ENCODE measurements at regions not wholly inside any gene's neighbourhood (a gene's known extent, or its start where the extent isn't known, plus 50 kb on each side); places are given as distances from the start of the nearest gene placed in this dataset.

DNA sequence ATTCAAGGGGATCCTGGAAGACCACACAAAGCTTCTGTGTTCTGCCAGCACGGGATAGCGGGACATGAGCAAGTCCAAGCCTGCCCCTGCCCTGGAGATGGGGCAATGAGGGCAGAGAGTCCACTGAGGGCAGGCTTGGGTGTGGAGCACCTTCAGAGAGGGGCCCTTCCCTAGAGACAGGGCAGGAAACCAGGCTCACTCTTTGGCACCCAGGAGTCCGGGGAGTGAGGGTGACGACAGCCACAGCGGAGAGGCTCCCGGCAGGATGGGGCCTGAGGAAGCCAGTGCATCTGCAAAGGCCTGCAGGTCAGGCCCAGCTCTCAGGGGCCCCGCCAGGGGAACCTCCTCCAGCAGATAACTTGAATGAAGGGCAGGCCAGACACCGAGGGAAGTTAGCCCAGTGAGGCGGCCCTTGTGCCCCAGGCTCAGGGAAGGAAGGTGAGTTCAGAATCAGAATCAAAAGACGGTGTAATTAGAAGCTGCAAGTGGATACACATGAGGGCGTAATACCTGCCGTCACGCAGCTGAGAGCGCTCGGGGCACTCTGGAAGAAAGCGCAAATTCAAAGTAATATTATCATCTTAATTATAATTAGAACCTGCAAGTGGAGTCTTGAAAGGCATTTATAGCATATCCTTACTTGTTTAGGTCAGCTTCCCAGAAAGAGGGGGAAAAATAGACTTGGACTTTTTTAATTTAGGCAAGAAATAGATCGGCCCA, 142.6 kb upstream of the LGALSL start:
- H3K4me3 ChIP-seq (ENCODE audit: extremely low read depth in 1 of 4, insufficient read depth in 2 of 4, low read depth in 3 of 4, low read length in 4 of 4): no peak overlapping the region
- no peak overlapping the region for H2BK20ac ChIP-seq (ENCODE audit: low read length)
- no peak overlapping the region for H3K23ac ChIP-seq (ENCODE audit: insufficient read length)
- no peak overlapping the region for H4K91ac ChIP-seq (replicated peaks; ENCODE audit: insufficient read length, low read length)
- no peak overlapping the region for H3K27ac ChIP-seq (ENCODE audit: low read depth, low read length)
- peaks cover 3 to 10% (median 8%) of the 10 kb centered on the region in 4 experiments; a peak in 5 of 7 replicates for H3K4me1 ChIP-seq (replicated peaks in 1 of 4; ENCODE audit: control insufficient read depth in 3 of 4, insufficient read depth in 4 of 4, low read length in 3 of 4)
- no peak overlapping the region for H3K4me2 ChIP-seq (ENCODE audit: insufficient read depth in 1 of 2, low read depth in 2 of 2, low read length in 2 of 2)
- H2BK12ac ChIP-seq (ENCODE audit: low read depth, low read length): peak overlapping the region; percentile 30; the same call in 1 of the 2 replicates
- peak overlapping the region; percentile 57; the same call in 1 of the 2 replicates for H3K18ac ChIP-seq (ENCODE audit: extremely low read depth, low read length)
- FAIRE-seq (no peak), DNase-seq (ENCODE audit: low read depth in 1 of 2, low spot score in 2 of 2) (peak in 1 of 2 experiments; percentile 54)
- WGBS, 2 experiments (ENCODE audit: extremely low coverage in 1 of 2, insufficient coverage in 1 of 2, insufficient read length in 1 of 2, insufficient replicate concordance in 2 of 2, low coverage in 1 of 2, low lambda C conversion rate in 2 of 2, missing lambda C conversion rate in 1 of 2): 88% methylated on average over 17 of the region's 17 CpGs; no CpG with 5 or more reads in 1 of the 2 experiments
- no peaks in the 10 kb centered on the region for H4K20me1 ChIP-seq (replicated peaks in 1 of 2; ENCODE audit: control insufficient read depth in 1 of 2, insufficient read depth in 2 of 2, low read length in 2 of 2)
- H3K9ac ChIP-seq (replicated peaks in 1 of 4; ENCODE audit: extremely low read depth in 1 of 4, low read depth in 3 of 4, low read length in 3 of 4): no peak overlapping the region
- H2BK15ac ChIP-seq (ENCODE audit: low read length): no peak overlapping the region
- H3K9me3 ChIP-seq (ENCODE audit: insufficient read depth in 2 of 2, low read depth in 1 of 2, low read length in 1 of 2): no peaks in the 10 kb centered on the region
- H3K4ac ChIP-seq (replicated peaks; ENCODE audit: insufficient read length, low read depth, low read length): peak overlapping the region; percentile 6
- POLR2A ChIA-PET (ENCODE audit: partially characterized antibody): interaction anchor here (0.7 to 2.2 kb wide), 13 partner anchors 7 to 60 kb away, joined by 3 to 10 read pairs (median 4); no protein-coding TSS in a partner anchor
- H3K14ac ChIP-seq (ENCODE audit: insufficient read length): no peak overlapping the region
- H3K79me2 ChIP-seq (ENCODE audit: control insufficient read depth in 1 of 2, insufficient read depth in 2 of 2, low read length in 2 of 2): no peaks in the 10 kb centered on the region
- no peaks in the 10 kb centered on the region for H3K23me2 ChIP-seq (ENCODE audit: low read depth, low read length)
- H2AFZ ChIP-seq (ENCODE audit: low read length): no peak overlapping the region
- no peak overlapping the region for H4K5ac ChIP-seq (ENCODE audit: insufficient read length, low read depth, low read length)
- no peak overlapping the region; the same call in 1 of the 2 replicates for H4K8ac ChIP-seq (ENCODE audit: extremely low read depth, insufficient read depth, low read length)
- H2AK5ac ChIP-seq (ENCODE audit: low read depth, low read length): peak overlapping the region; percentile 58; the same call in 1 of the 2 replicates
- H3K56ac ChIP-seq (replicated peaks; ENCODE audit: insufficient read length, low read depth, low read length): no peak overlapping the region
- no peaks in the 10 kb centered on the region for H3K79me1 ChIP-seq (ENCODE audit: low read depth, low read length)
- CTCF ChIA-PET (ENCODE audit: partially characterized antibody): interaction anchor here (0.7 to 6.7 kb wide), 17 partner anchors 8 to 275 kb away, joined by 3 to 63 read pairs (median 4); no protein-coding TSS in a partner anchor
- H2BK120ac ChIP-seq (replicated peaks; ENCODE audit: low read depth, low read length): no peak overlapping the region
- H2BK5ac ChIP-seq (ENCODE audit: low read depth, low read length): peak overlapping the region; percentile 82; the same call in 1 of the 2 replicates
- H3K36me3 ChIP-seq (ENCODE audit: control insufficient read depth in 2 of 4, insufficient read depth in 4 of 4, low read length in 3 of 4): no peaks in the 10 kb centered on the region
- H3K27me3 ChIP-seq (replicated peaks in 1 of 4; ENCODE audit: control insufficient read depth in 3 of 4, extremely low read depth in 1 of 4, insufficient read depth in 3 of 4, low read length in 3 of 4): no peaks in the 10 kb centered on the region; a peak in 1 of 7 replicates
- no peak for TF ChIP-seq BRCA1 (IDR thresholded peaks at IDR 0.05; ENCODE audit: low read depth, low read length)
- TF ChIP-seq BCL11A (IDR thresholded peaks at IDR 0.05; ENCODE audit: low read depth in 2 of 2, low read length in 2 of 2): no peak
- TF ChIP-seq PHF8 (conservative IDR thresholded peaks at IDR 0.05; ENCODE audit: low read depth, low read length): no peak
- no peak for TF ChIP-seq CHD2 (IDR thresholded peaks at IDR 0.05; ENCODE audit: low read length)
- no peak for TF ChIP-seq KDM1A (IDR thresholded peaks at IDR 0.05; ENCODE audit: borderline replicate concordance, low read length)
- no peak for TF ChIP-seq SIX5 (IDR thresholded peaks at IDR 0.05; ENCODE audit: low read depth, low read length)
- TF ChIP-seq CHD1 (IDR thresholded peaks at IDR 0.05; ENCODE audit: low read depth, low read length): no peak
- no peak for TF ChIP-seq RFX5 (IDR thresholded peaks at IDR 0.05; ENCODE audit: borderline replicate concordance, low read depth, low read length)
- TF ChIP-seq KDM4A (IDR thresholded peaks at IDR 0.05; ENCODE audit: low read depth, low read length, severe bottlenecking): no peak
- TF ChIP-seq POLR2A (IDR thresholded peaks at IDR 0.05; ENCODE audit: control extremely low read depth in 1 of 2, low read depth in 2 of 2, low read length in 2 of 2): no peak
- no peak for TF ChIP-seq SIRT6 (IDR thresholded peaks at IDR 0.05; ENCODE audit: low read length)
- TF ChIP-seq CTBP2 (IDR thresholded peaks at IDR 0.05; ENCODE audit: borderline replicate concordance, insufficient read depth, insufficient read length, low read length): no peak
- TF ChIP-seq SUZ12 (IDR thresholded peaks at IDR 0.05; ENCODE audit: low read length): no peak
- TF ChIP-seq POU5F1 (IDR thresholded peaks at IDR 0.05; ENCODE audit: low read depth, low read length): no peak

Data from H1 (cell line).